Large intestine (tissue), 3 donors: ENCODE measurements at regions not wholly inside any gene's neighbourhood (a gene's known extent, or its start where the extent isn't known, plus 50 kb on each side); places are given as distances from the start of the nearest gene placed in this dataset.

ENCODE experiments used
- DNase-seq, 2 donors: peaks; one replicate each; pipeline versions ENCODE4 v3.0.0 to v3.0.0-alpha.2; 2013
- H3K27ac ChIP-seq: one replicate; pipeline ENCODE4 v1.5.1; 2013; ENCODE audit warnings: low read length
- H3K27me3 ChIP-seq: 2 replicates; pipeline ENCODE4 v1.6.1; 2013; ENCODE audit warnings: low read length; ENCODE audit not compliant: control insufficient read depth, insufficient read depth
- H3K36me3 ChIP-seq: 2 replicates; pipeline ENCODE4 v1.6.1; 2013; ENCODE audit warnings: low read length; ENCODE audit not compliant: control insufficient read depth, insufficient read depth
- H3K4me1 ChIP-seq: one replicate; pipeline ENCODE4 v1.6.1; 2013; ENCODE audit warnings: low read length; ENCODE audit not compliant: control insufficient read depth, insufficient read depth
- H3K4me3 ChIP-seq: one replicate; pipeline ENCODE4 v1.5.1; 2013; ENCODE audit warnings: low read length
- H3K9me3 ChIP-seq: one replicate; pipeline ENCODE4 v1.6.1; 2013; ENCODE audit warnings: mild to moderate bottlenecking, low read depth, low read length, moderate library complexity; ENCODE audit not compliant: control insufficient read depth
- WGBS: methylation state at CpG from one replicate; pipeline ENCODE4 v1.1.5; 2013; ENCODE audit warnings: low lambda C conversion rate; ENCODE audit not compliant: insufficient coverage; 5-methylcytosine and 5-hydroxymethylcytosine counted together

DNA sequence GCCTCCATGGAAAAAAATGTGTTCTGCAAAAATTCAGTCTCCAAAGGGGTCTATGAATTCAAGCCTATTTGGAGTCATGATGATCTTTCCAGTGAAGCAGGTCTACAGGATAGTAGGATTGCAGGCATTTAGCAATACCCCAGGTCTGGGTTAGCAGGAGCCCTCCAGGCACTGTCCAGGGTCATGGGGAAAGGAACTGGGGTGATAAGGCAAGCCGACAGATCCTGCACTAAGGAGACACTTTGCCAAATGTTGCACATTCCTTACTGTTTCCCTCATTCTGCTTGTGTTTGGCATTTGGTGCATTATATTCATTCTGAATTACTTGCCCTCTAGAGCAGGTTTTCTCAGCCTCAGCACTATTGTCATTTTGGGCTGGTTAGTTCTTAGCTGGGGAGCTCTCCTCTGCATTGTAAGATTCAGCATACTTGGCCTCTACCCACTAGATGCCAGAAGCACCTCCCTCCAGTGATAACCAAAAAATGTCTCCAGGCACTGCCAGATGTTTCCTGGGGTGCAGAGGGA, 333.3 kb upstream of the PLXNA2 start:
- Histone ChIP-seq H3K4me1 (no peaks in the 10 kb centered on the region), H3K36me3 (no peaks in the 10 kb centered on the region), H3K27me3 (no peaks in the 10 kb centered on the region), H3K4me3 (no peak overlapping the region), H3K27ac (no peak overlapping the region), H3K9me3 (no peaks in the 10 kb centered on the region)
- no CpG with 5 or more reads among the region's 1 CpG for WGBS
- no peak for DNase-seq

DNA sequence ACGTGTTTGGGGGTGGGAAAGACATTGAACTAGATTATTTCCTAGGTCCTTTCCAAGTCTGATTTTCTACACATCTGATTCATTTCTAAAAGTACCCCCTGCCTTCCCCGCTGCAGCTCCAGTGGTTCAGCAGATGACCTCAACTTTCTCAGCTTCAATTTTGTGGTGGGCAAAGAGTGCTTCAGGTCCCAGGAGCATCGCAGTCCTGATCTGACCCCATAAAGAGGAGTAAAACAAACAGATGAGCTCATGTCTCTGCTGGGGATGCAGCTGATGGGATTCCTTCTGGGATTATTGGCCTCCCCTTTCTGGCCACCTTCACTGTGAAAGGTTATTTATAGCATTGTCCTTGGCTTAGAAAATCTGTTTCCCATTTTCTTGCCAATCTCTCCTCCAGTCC, 337.0 kb upstream of the PLXNA2 start:
- no peaks in the 10 kb centered on the region for H3K36me3 ChIP-seq
- no peaks in the 10 kb centered on the region for H3K4me1 ChIP-seq
- no peak overlapping the region for H3K27ac ChIP-seq
- no peaks in the 10 kb centered on the region for H3K27me3 ChIP-seq
- DNase-seq, result no peak
- H3K9me3 ChIP-seq, result no peaks in the 10 kb centered on the region
- no peak overlapping the region for H3K4me3 ChIP-seq
- WGBS, result no CpG with 5 or more reads among the region's 3 CpGs

DNA sequence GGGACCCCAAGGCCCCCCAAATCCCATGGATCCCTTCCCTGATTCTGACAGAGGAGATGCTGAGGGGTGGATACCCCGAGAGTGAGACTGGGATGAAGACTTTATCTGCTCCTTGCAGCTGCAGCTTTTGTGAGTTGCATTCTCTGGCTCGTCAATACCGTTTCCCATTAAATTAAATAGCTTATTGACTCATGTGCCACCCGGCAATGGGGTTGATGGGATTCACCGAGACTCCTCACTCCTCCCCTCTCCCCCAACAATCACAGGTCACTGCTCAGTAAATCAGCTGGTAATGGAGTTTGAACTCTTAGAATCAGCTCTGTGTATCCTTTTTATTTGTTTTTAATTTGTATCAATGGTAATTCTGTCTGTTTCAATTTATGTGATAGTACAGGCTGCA, 337.5 kb upstream of the PLXNA2 start:
- no peak overlapping the region for H3K27ac ChIP-seq
- no peak overlapping the region for H3K4me3 ChIP-seq
- H3K36me3 ChIP-seq, result no peaks in the 10 kb centered on the region
- H3K4me1 ChIP-seq, result no peaks in the 10 kb centered on the region
- DNase-seq, result no peak
- H3K9me3 ChIP-seq, result no peaks in the 10 kb centered on the region
- 89% methylated on average over 3 of the region's 5 CpGs for WGBS
- H3K27me3 ChIP-seq, result no peaks in the 10 kb centered on the region

DNA sequence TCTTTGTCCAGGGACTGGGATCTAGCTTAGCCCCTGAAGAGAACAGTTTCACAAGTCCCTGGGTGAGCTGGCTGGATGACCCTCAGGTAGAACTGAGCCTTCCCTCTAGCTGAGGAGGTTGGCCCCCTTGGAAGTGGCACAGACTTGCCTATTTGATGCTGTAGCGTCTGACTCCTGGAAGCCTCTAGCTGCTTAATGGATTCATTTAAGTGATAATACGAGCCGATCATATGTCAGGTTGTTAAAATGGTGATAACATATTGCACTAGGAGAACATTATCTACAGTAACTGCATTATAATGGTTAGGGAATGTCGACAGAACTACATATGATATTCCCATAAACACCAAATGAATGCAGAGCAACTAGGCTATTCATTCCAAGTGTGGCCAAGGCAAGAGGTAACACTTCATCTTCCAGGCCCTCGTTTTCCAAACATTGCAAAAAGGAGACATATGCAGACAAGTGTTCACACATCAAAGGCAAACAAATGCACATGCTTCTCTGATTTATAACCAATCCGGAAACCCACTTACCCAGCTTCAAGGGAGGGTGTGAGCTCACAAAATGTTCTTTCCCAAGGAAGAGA, 340.1 kb upstream of the PLXNA2 start:
- no peaks in the 10 kb centered on the region for H3K9me3 ChIP-seq
- no peak for DNase-seq
- no CpG with 5 or more reads among the region's 6 CpGs for WGBS
- H3K27ac ChIP-seq, result no peak overlapping the region
- H3K36me3 ChIP-seq, result no peaks in the 10 kb centered on the region
- no peak overlapping the region for H3K4me3 ChIP-seq
- H3K4me1 ChIP-seq, result no peaks in the 10 kb centered on the region
- H3K27me3 ChIP-seq, result no peaks in the 10 kb centered on the region

DNA sequence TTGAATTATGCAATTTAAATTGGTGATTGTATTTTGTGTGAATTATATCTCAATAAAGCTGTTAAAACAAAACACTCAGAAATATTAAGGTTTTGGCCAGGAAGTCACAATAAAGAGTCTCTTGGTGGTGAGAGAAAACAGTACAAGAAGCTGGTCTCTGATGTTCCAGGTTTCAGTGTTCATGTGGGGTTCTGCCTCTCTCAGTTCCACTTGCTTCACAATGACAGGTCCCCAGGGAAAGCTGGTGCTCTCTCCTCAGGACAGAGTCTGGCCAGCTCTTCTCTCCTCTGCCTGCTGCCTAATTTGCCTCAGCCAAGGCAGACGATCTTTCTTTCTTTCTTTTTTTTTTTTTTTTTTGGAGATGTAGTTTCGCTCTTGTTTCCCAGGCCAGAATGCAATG, 342.9 kb upstream of the PLXNA2 start:
- H3K27me3 ChIP-seq, result no peaks in the 10 kb centered on the region
- H3K9me3 ChIP-seq, result no peaks in the 10 kb centered on the region
- no peak overlapping the region for H3K4me3 ChIP-seq
- H3K36me3 ChIP-seq, result no peaks in the 10 kb centered on the region
- H3K27ac ChIP-seq, result no peak overlapping the region
- no peaks in the 10 kb centered on the region for H3K4me1 ChIP-seq
- no peak for DNase-seq
- WGBS, result 60% methylated on average over 1 of the region's 2 CpGs

DNA sequence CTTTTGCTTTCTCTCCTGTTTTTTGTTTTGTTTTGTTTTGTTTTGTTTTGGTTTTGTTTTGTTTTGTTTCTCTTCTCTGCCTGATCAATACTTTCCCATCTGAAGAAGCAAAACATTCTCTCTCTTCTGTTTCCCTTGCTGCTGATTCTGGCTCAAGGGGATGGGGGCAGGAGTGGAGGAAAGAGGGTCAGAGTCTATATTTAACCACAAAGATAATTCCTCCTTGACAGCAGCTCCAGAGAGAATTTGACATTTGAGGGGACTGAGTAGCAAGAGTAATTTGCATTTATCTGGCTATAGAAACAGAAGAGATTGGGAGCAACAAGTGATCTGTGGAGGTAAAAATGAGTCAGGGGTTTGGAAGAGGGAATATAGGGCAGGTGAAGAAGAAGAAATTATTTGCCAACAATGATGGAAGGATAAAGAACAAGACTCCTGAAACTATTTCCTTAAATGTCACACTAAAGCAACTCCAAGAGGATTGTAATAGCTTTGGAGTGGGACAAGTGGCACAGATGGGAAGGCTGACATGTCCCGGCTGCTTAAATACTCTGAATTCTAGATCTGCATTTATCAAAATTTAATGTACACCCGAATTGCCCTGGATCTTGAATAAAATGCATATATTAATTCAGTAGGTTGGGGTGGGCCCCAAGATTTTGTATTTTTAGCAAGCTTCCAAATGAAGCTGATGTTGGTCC, 349.3 kb upstream of the PLXNA2 start:
- H3K27me3 ChIP-seq, result no peaks in the 10 kb centered on the region
- H3K27ac ChIP-seq, result no peak overlapping the region
- DNase-seq, result no peak
- WGBS, result 29% methylated on average over 1 of the region's 2 CpGs
- H3K4me3 ChIP-seq, result no peak overlapping the region
- H3K4me1 ChIP-seq, result no peaks in the 10 kb centered on the region
- no peaks in the 10 kb centered on the region for H3K9me3 ChIP-seq
- no peaks in the 10 kb centered on the region for H3K36me3 ChIP-seq

DNA sequence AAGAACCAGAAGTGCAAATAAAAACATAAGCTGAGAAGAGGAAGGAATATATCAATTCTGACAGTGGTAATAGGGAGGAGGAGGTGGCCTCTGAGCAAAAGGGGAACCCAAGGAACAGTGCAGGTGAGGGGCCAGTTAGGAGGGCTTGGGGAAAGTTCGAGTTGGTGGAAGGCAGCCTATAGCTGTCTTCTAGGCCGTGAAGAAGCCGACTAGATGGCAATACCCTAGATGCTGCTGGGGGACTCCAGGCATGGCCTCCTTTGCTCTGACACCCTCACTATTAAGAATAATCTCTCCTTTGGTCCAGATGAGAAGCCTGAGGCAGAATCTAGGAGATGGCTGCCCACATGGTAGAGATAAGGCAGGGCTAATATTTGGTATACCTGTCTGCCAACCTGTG, 351.1 kb upstream of the PLXNA2 start:
- no CpG with 5 or more reads among the region's 3 CpGs for WGBS

DNA sequence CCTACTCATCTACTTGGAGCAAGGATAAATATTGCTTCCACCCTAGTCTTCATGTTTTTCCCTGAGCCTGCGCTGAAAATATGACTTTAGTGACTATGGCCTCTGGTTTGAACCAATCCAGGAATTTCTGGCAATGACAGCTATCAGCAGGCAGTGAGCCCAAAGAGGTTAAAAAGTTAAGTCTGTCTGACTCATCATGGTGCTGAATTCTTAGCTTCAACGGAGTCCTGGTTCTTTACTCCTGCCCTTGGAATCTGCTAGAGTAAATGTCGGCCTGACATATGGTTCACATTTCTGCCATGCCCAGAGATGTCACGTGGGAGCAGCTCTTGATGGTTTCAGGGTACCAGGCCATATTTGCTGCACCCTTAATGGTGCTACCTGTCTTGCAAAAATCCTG, 351.6 kb upstream of the PLXNA2 start:
- Histone ChIP-seq H3K4me1 (no peaks in the 10 kb centered on the region), H3K4me3 (no peak overlapping the region), H3K36me3 (no peaks in the 10 kb centered on the region), H3K27ac (no peak overlapping the region), H3K9me3 (no peaks in the 10 kb centered on the region), H3K27me3 (peaks cover 4% of the 10 kb centered on the region)
- whole genome bisulfite sequencing, result no CpG with 5 or more reads among the region's 4 CpGs
- DNase-seq, result no peak

More for the DNA sequence above, 351.1 kb upstream of the PLXNA2 start:
- Histone ChIP-seq H3K4me3 (no peak overlapping the region), H3K36me3 (no peaks in the 10 kb centered on the region), H3K27me3 (peaks cover 4% of the 10 kb centered on the region), H3K9me3 (no peaks in the 10 kb centered on the region), H3K4me1 (no peaks in the 10 kb centered on the region), H3K27ac (no peak overlapping the region)
- no peak for DNase-seq

DNA sequence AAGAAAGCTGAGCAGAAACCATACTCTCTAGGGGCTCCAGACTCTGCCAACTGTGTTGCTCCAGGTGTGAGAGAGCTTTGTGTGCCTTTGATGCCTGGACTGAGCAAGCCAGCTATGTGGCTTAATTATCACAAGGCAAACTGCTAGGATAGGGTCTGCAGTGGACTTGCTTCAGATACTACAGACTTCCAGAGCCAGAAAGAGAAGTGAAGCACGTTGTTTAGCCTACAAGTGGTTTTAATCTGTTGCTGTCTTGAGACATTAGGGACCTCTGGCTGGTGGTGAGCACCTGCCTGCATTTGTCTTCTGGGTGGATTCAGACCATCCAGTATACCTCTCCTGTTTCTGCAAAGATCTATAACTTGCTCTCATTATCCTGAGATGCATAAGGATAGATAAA, 353.4 kb upstream of the PLXNA2 start:
- no peak for DNase-seq
- no peaks in the 10 kb centered on the region for H3K9me3 ChIP-seq
- H3K4me1 ChIP-seq, result no peaks in the 10 kb centered on the region
- no CpG with 5 or more reads among the region's 1 CpG for WGBS
- no peak overlapping the region for H3K27ac ChIP-seq
- H3K36me3 ChIP-seq, result no peaks in the 10 kb centered on the region
- H3K4me3 ChIP-seq, result no peak overlapping the region
- peaks cover 4% of the 10 kb centered on the region for H3K27me3 ChIP-seq

DNA sequence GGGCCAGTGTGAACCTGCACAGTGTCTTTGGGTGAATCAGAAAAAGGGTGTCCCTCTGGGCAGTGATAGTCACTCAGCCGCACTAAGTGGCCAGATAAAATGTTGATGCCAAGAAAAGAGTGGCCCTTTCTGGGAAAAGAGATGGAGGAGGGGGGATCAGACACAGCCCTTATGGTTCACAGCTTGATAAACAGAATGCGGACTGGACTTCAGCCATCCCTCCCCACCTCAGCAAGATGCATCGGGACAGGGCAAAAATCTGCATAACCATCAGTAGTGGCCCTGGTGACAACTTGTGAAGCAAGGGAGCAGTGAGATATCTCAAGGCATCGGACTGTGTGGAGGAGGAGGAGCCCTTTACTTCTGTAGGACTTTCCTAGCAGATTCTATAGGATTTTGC, 353.8 kb upstream of the PLXNA2 start:
- Histone ChIP-seq H3K27ac (no peak overlapping the region), H3K4me3 (no peak overlapping the region), H3K36me3 (no peaks in the 10 kb centered on the region), H3K27me3 (peaks cover 4% of the 10 kb centered on the region), H3K4me1 (no peaks in the 10 kb centered on the region), H3K9me3 (no peaks in the 10 kb centered on the region)
- DNase-seq, result no peak
- WGBS, result no CpG with 5 or more reads among the region's 4 CpGs

DNA sequence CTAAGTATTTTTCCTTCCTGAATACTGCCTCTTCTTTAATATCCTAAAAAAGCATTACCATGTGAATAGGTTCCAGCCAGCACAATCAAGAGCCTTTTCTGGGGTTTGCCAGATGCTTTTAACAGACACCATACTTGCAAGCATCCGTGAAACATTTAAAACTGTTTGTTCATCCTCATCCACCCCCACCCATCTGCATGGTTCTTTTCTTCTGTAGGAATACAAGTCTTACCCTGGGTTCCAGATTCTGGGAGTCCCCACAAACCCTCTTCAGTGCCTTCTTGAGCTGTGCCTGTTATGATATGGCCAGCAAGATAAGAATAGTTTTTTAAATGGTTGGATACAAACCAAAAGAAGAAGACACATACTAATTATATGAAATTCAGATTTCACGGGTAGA, 354.9 kb upstream of the PLXNA2 start:
- Histone ChIP-seq H3K27me3 (peaks cover 4% of the 10 kb centered on the region), H3K4me1 (no peaks in the 10 kb centered on the region), H3K4me3 (no peak overlapping the region), H3K27ac (no peak overlapping the region), H3K36me3 (no peaks in the 10 kb centered on the region), H3K9me3 (no peaks in the 10 kb centered on the region)
- WGBS, result no CpG with 5 or more reads among the region's 2 CpGs
- DNase-seq, result no peak
